ENCODE measurements at regions not wholly inside any gene's neighbourhood (a gene's known extent, or its start where the extent isn't known, plus 50 kb on each side); places are given as distances from the start of the nearest gene placed in this dataset.

- H3K4me1 ChIP-seq (ENCODE audit: insufficient read depth, low read length): no peaks in the 10 kb centered on the region
- no peaks in the 10 kb centered on the region for H4K20me1 ChIP-seq (ENCODE audit: low read length)
- H2AFZ ChIP-seq (ENCODE audit: low read length): no peak overlapping the region
- intact Hi-C loops (cut with micrococcal nuclease): no loop called here
- DNase-seq: no peak
- TF ChIP-seq CTCF (conservative IDR thresholded peaks at IDR 0.05; ENCODE audit: low read depth, low read length): no peak
- no peak for TF ChIP-seq EZH2 (IDR thresholded peaks at IDR 0.05; ENCODE audit: low read length, unreplicated experiment)
- TF ChIP-seq EZH2phosphoT487 (IDR thresholded peaks at IDR 0.05; ENCODE audit: borderline replicate concordance, low read length): no peak
- H3K9me2 ChIP-seq (replicated peaks; ENCODE audit: low read length): no peaks in the 10 kb centered on the region
- no peaks in the 10 kb centered on the region for H3K27me3 ChIP-seq (ENCODE audit: low read length)
- no peaks in the 10 kb centered on the region for H3F3A ChIP-seq (ENCODE audit: low read length, unreplicated experiment)
- H3K9ac ChIP-seq (ENCODE audit: low read length): no peak overlapping the region
- H3K4me3 ChIP-seq (ENCODE audit: low read length): no peak overlapping the region
- CTCF ChIA-PET: no interaction called here
- POLR2A ChIA-PET (ENCODE audit: unreplicated experiment): no interaction called here
- BruUV-seq (replicated peaks): no TSS peak
- no peaks in the 10 kb centered on the region for H3K9me3 ChIP-seq (ENCODE audit: low read length)
- no peak overlapping the region for H3K27ac ChIP-seq (ENCODE audit: low read length)
- no peaks in the 10 kb centered on the region for H3K36me3 ChIP-seq (ENCODE audit: low read depth, low read length)
- ATAC-seq: no peak
- H3K4me2 ChIP-seq (ENCODE audit: low read length): no peak overlapping the region
- no peaks in the 10 kb centered on the region for H3K79me2 ChIP-seq (ENCODE audit: low read length)
Measured at GRCh38 chr11:98630736-98631135, 390.0 kb upstream of the CNTN5 start.

- no peaks in the 10 kb centered on the region for H3F3A ChIP-seq (ENCODE audit: low read length, unreplicated experiment)
- H3K4me3 ChIP-seq (ENCODE audit: low read length): no peak overlapping the region
- intact Hi-C loops (cut with micrococcal nuclease): no loop called here
- no peak overlapping the region for H2AFZ ChIP-seq (ENCODE audit: low read length)
- no peak for DNase-seq
- no TSS peak for BruUV-seq (replicated peaks)
- H3K27ac ChIP-seq (ENCODE audit: low read length): no peak overlapping the region
- H3K4me2 ChIP-seq (ENCODE audit: low read length): no peak overlapping the region
- ChIA-PET CTCF (no interaction called here), POLR2A (ENCODE audit: unreplicated experiment) (no interaction called here)
- no peak for TF ChIP-seq EZH2phosphoT487 (IDR thresholded peaks at IDR 0.05; ENCODE audit: borderline replicate concordance, low read length)
- no peak for TF ChIP-seq CTCF (conservative IDR thresholded peaks at IDR 0.05; ENCODE audit: low read depth, low read length)
- no peak for TF ChIP-seq EZH2 (IDR thresholded peaks at IDR 0.05; ENCODE audit: low read length, unreplicated experiment)
- no peaks in the 10 kb centered on the region for H3K4me1 ChIP-seq (ENCODE audit: insufficient read depth, low read length)
- no peaks in the 10 kb centered on the region for H3K9me3 ChIP-seq (ENCODE audit: low read length)
- no peaks in the 10 kb centered on the region for H3K79me2 ChIP-seq (ENCODE audit: low read length)
- H3K9me2 ChIP-seq (replicated peaks; ENCODE audit: low read length): no peaks in the 10 kb centered on the region
- no peaks in the 10 kb centered on the region for H3K36me3 ChIP-seq (ENCODE audit: low read depth, low read length)
- peaks cover 22% of the 10 kb centered on the region for H3K27me3 ChIP-seq (ENCODE audit: low read length)
- H4K20me1 ChIP-seq (ENCODE audit: low read length): no peaks in the 10 kb centered on the region
- H3K9ac ChIP-seq (ENCODE audit: low read length): no peak overlapping the region
- ATAC-seq: no peak
Measured at GRCh38 chr11:98657711-98658110, 363.0 kb upstream of the CNTN5 start.

GRCh38 chr11:98659431-98659830, 361.3 kb upstream of the CNTN5 start:
- ATAC-seq: no peak
- no peaks in the 10 kb centered on the region for H3K36me3 ChIP-seq (ENCODE audit: low read depth, low read length)

More at GRCh38 chr11:98659431-98659830, 361.3 kb upstream of the CNTN5 start:
- Histone ChIP-seq H2AFZ (ENCODE audit: low read length) (no peak overlapping the region), H3K9me2 (replicated peaks; ENCODE audit: low read length) (no peaks in the 10 kb centered on the region), H3F3A (ENCODE audit: low read length, unreplicated experiment) (no peaks in the 10 kb centered on the region), H3K4me1 (ENCODE audit: insufficient read depth, low read length) (no peaks in the 10 kb centered on the region), H4K20me1 (ENCODE audit: low read length) (no peaks in the 10 kb centered on the region), H3K27me3 (ENCODE audit: low read length) (peaks cover 17% of the 10 kb centered on the region), H3K4me3 (ENCODE audit: low read length) (no peak overlapping the region), H3K27ac (ENCODE audit: low read length) (no peak overlapping the region), H3K79me2 (ENCODE audit: low read length) (no peaks in the 10 kb centered on the region), H3K9ac (ENCODE audit: low read length) (no peak overlapping the region), H3K9me3 (ENCODE audit: low read length) (no peaks in the 10 kb centered on the region), H3K4me2 (ENCODE audit: low read length) (no peak overlapping the region)
- DNase-seq: no peak
- ChIA-PET POLR2A (ENCODE audit: unreplicated experiment) (no interaction called here), CTCF (no interaction called here)
- no peak for TF ChIP-seq CTCF (conservative IDR thresholded peaks at IDR 0.05; ENCODE audit: low read depth, low read length)
- no peak for TF ChIP-seq EZH2phosphoT487 (IDR thresholded peaks at IDR 0.05; ENCODE audit: borderline replicate concordance, low read length)
- no peak for TF ChIP-seq EZH2 (IDR thresholded peaks at IDR 0.05; ENCODE audit: low read length, unreplicated experiment)
- intact Hi-C loops (cut with micrococcal nuclease): no loop called here
- no TSS peak for BruUV-seq (replicated peaks)
